GM21737 (cell line): ENCODE measurements at regions not wholly inside any gene's neighbourhood (a gene's known extent, or its start where the extent isn't known, plus 50 kb on each side); places are given as distances from the start of the nearest gene placed in this dataset.
"Not testable (repeated sequence)": the region's sequence is repeated elsewhere in the genome, so short reads cannot be mapped to it uniquely, and the experiment has no call there.

Experiments used
- ATAC-seq: cut with Tn5 transposase; IDR thresholded peaks from one replicate; pipeline ENCODE4 v1.9.1; 2021; ENCODE audit warnings: mild to moderate bottlenecking, moderate library complexity; ENCODE audit not compliant: unreplicated experiment

GRCh38 chr6:164051427-164051826, 636.9 kb downstream of the QKI start:
- ATAC-seq, result no peak

GRCh38 chr6:164049517-164049988, 635.0 kb downstream of the QKI start:
- no peak for ATAC-seq

- no peak for ATAC-seq
Measured at GRCh38 chr6:164048840-164049516, 634.5 kb downstream of the QKI start.

- ATAC-seq, result no peak
Measured at GRCh38 chr6:164045082-164045481, 630.6 kb downstream of the QKI start.

GRCh38 chr6:164043656-164044055, 629.1 kb downstream of the QKI start:
- ATAC-seq, result not testable (repeated sequence)

- no peak for ATAC-seq
Measured at GRCh38 chr6:164042212-164042611, 627.7 kb downstream of the QKI start.

GRCh38 chr6:164040994-164041393, 626.5 kb downstream of the QKI start:
- no peak for ATAC-seq

GRCh38 chr6:164039954-164040375, 625.4 kb downstream of the QKI start:
- ATAC-seq, result no peak

- ATAC-seq, result no peak
Measured at GRCh38 chr6:164037171-164037870, 622.8 kb downstream of the QKI start.

- ATAC-seq, result no peak
Measured at GRCh38 chr6:164035900-164036485, 621.5 kb downstream of the QKI start.

GRCh38 chr6:164034602-164035140, 620.2 kb downstream of the QKI start:
- no peak for ATAC-seq

- ATAC-seq, result no peak
Measured at GRCh38 chr6:164025180-164025579, 610.7 kb downstream of the QKI start.

GRCh38 chr6:164023535-164023934, 609.0 kb downstream of the QKI start:
- no peak for ATAC-seq

GRCh38 chr6:164022632-164023031, 608.1 kb downstream of the QKI start:
- no peak for ATAC-seq

GRCh38 chr6:164021589-164022250, 607.2 kb downstream of the QKI start:
- ATAC-seq, result no peak

- ATAC-seq, result no peak
Measured at GRCh38 chr6:164020142-164020541, 605.6 kb downstream of the QKI start.

- ATAC-seq, result no peak
Measured at GRCh38 chr6:164018133-164018532, 603.6 kb downstream of the QKI start.

- ATAC-seq, result no peak
Measured at GRCh38 chr6:164016056-164016455, 601.5 kb downstream of the QKI start.

- no peak for ATAC-seq
Measured at GRCh38 chr6:164015088-164015484, 600.6 kb downstream of the QKI start.

GRCh38 chr6:164014346-164015087, 600.0 kb downstream of the QKI start:
- no peak for ATAC-seq
